Activated effector memory CD4-positive, alpha-beta T cell treated with anti-CD3 and anti-CD28 coated beads, Interleukin-2, amount 50 U/mL, for 16 hours (primary cell): ENCODE measurements at regions not wholly inside any gene's neighbourhood (a gene's known extent, or its start where the extent isn't known, plus 50 kb on each side); places are given as distances from the start of the nearest gene placed in this dataset.

Experiments
- DNase-seq: peaks from one replicate; pipeline ENCODE4 v3.0.0-alpha.2; 2020

GRCh38 chr11:129265125-129265788 lies 73.1 kb upstream of the ARHGAP32 start:
- no peak for DNase-seq

GRCh38 chr11:129264114-129264513 lies 72.0 kb upstream of the ARHGAP32 start:
- no peak for DNase-seq

- DNase-seq, result no peak
These were observed 68.6 kb upstream of the ARHGAP32 start for GRCh38 chr11:129260750-129261149.

GRCh38 chr11:129259931-129260348 lies 67.8 kb upstream of the ARHGAP32 start:
- no peak for DNase-seq

- no peak for DNase-seq
These were observed 66.1 kb upstream of the ARHGAP32 start for GRCh38 chr11:129258205-129258604.

- no peak for DNase-seq
These were observed 65.4 kb upstream of the ARHGAP32 start for GRCh38 chr11:129257512-129257911.

- no peak for DNase-seq
These were observed 60.5 kb upstream of the ARHGAP32 start for GRCh38 chr11:129252621-129253020.

GRCh38 chr11:129251067-129251466 lies 58.9 kb upstream of the ARHGAP32 start:
- no peak for DNase-seq

GRCh38 chr11:129249923-129250322 lies 57.8 kb upstream of the ARHGAP32 start:
- DNase-seq, result no peak

GRCh38 chr11:129249351-129249750 lies 57.2 kb upstream of the ARHGAP32 start:
- DNase-seq, result no peak

- DNase-seq, result no peak
These were observed 56.5 kb upstream of the ARHGAP32 start for GRCh38 chr11:129248618-129249017.

- no peak for DNase-seq
These were observed 55.0 kb upstream of the ARHGAP32 start for GRCh38 chr11:129247135-129247534.

GRCh38 chr11:129242855-129243254 lies 50.7 kb upstream of the ARHGAP32 start:
- DNase-seq, result no peak
